ENCODE measurements at regions not wholly inside any gene's neighbourhood (a gene's known extent, or its start where the extent isn't known, plus 50 kb on each side); places are given as distances from the start of the nearest gene placed in this dataset.

- no peak for TF ChIP-seq TAF1 (IDR thresholded peaks at IDR 0.05; ENCODE audit: low read depth)
- no peak for TF ChIP-seq CEBPB (IDR thresholded peaks at IDR 0.05)
- TF ChIP-seq EP300 (IDR thresholded peaks at IDR 0.05; ENCODE audit: borderline replicate concordance) = no peak
- no peak for TF ChIP-seq NFIC (IDR thresholded peaks at IDR 0.05)
- TF ChIP-seq RAD21 (IDR thresholded peaks at IDR 0.05; ENCODE audit: low read depth) = no peak
- no peak for TF ChIP-seq REST (IDR thresholded peaks at IDR 0.05; ENCODE audit: low read depth)
Observed at GRCh38 chr3:28752290-28752689, 403.7 kb upstream of the AZI2 start.
